ES-I3 (cell line): ENCODE measurements at regions not wholly inside any gene's neighbourhood (a gene's known extent, or its start where the extent isn't known, plus 50 kb on each side); places are given as distances from the start of the nearest gene placed in this dataset.
"Not testable (repeated sequence)": the region's sequence is repeated elsewhere in the genome, so short reads cannot be mapped to it uniquely, and the experiment has no call there.

Experiments used
- H3K36me3 ChIP-seq: 2 replicates; pipeline ENCODE4 v1.6.1; 2013; ENCODE audit warnings: mild to moderate bottlenecking, low read length, control low read depth, moderate library complexity; ENCODE audit not compliant: insufficient read depth
- H3K4me1 ChIP-seq: 2 replicates; pipeline ENCODE4 v1.6.1; 2013; ENCODE audit warnings: mild to moderate bottlenecking, control low read depth, low read length; ENCODE audit not compliant: insufficient read depth
- H3K9ac ChIP-seq: 2 replicates; pipeline ENCODE4 v1.6.1; 2013; ENCODE audit warnings: low read depth, mild to moderate bottlenecking, low read length, moderate library complexity
- H3K9me3 ChIP-seq: 2 replicates; pipeline ENCODE4 v1.6.1; 2013; ENCODE audit warnings: mild to moderate bottlenecking, low read length, moderate library complexity; ENCODE audit not compliant: control insufficient read depth, insufficient read depth

DNA sequence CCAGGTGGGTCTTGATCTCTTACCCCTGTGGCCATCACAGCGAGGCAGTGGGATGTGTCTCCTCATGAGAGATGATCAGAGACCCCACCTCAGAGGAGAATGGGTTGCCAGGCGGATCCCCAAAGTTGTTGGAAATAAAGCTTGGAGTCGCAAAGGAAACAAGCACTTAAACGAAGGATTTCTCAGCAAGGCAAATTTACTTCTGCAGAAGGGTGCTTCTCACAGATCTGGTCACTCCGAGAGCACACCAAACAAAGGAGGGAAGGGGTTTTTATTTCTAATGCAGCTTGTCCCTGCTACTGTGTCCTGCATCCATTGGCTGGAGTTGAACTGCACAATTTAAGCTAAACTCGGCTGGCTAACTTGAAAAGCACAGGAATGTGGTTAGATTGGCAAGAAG is 466.6 kb upstream of the EYS start:
- Histone ChIP-seq H3K4me1 (no peaks in the 10 kb centered on the region), H3K9me3 (peaks cover 11% of the 10 kb centered on the region; the same call in 1 of the 2 replicates), H3K36me3 (no peaks in the 10 kb centered on the region), H3K9ac (no peak overlapping the region)

DNA sequence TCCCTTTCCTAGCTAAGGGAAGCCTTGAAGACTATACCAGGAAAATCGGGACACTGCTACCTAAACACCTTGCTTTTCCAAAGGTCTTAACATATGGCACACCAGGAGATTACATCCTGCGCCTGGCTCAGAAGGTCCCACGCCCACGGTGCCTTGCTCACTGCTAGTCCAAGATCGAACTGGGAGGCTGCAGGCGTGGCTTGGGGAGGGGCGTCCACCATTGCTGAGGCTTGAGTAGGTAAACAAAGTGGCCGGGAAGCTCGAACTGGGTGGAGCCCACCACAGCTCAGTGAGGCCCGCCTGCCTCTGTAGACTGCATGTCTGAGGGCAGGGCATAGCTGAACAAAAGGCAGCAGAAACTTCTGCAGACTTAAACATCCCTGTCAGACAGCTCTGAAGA is 459.7 kb upstream of the EYS start:
- H3K36me3 ChIP-seq, H3K9me3 ChIP-seq, H3K4me1 ChIP-seq: not testable (repeated sequence)

DNA sequence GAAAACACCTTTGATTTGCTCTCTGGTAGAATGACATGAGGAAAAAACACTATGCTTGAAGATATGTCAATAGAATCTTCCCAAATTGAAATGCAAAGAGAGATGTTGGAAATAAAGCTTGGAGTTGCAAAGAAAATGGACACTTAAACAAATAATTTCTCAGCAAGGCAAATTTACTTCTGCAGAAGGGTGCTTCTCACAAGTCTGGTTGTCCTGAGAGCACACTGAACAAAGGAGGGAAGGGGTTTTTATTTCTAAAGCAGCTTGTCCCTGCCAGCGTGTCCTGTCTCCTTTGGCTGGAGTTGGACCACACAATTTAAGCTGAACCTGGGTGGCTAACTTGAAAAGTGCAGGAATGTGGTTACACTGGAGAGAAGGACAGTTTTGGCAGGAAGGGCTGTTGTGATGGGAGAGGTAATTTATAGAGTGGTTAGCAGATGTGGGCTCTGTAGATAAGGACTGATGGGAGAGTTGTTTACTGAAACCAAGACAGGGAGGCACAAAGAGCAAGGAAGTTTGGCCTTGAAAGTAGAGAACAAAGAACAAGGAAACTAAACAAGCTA is 454.6 kb upstream of the EYS start:
- no peaks in the 10 kb centered on the region; the same call in 1 of the 2 replicates for H3K9me3 ChIP-seq
- no peaks in the 10 kb centered on the region for H3K4me1 ChIP-seq
- no peak overlapping the region for H3K9ac ChIP-seq
- H3K36me3 ChIP-seq: no peaks in the 10 kb centered on the region

More for the DNA sequence above, 459.7 kb upstream of the EYS start:
- not testable (repeated sequence) for H3K9ac ChIP-seq

DNA sequence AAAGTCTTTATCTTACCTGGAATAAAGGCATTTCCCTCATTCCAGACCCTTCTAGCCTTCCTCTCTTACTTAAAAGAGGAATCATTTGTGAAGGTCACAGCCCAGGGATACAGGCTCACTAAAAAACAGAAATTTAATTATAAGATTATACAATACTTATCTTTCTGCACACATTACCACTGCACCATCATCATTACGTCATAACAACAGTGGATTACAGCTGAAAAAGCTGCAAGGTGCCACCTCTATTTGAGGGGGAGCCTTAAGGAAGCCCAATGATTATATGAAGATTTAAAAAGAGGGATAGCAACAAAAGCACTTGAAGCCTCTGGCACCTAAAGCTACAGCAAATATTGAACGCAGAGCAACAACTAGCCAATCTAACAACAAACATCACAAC is 452.9 kb upstream of the EYS start:
- Histone ChIP-seq H3K9ac (no peak overlapping the region), H3K36me3 (no peaks in the 10 kb centered on the region), H3K9me3 (no peaks in the 10 kb centered on the region; the same call in 1 of the 2 replicates), H3K4me1 (no peaks in the 10 kb centered on the region)

DNA sequence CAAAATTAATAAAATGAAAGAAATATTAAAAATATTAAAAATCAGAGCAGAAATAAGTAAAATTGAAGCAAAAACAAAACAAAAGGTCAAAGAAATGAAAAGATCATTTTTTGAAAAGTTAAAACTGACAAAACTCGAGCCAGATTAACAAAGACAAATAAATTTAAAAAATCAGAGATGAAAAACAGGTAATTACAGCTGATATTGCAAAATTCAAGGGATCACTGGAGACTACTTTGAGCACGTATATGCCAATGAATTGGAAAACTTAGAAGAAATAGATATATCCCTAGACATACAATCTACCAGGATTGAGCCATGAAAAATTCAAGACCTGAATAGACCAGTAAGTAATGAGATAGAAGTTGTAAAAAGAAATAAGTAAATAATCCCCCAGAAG is 446.2 kb upstream of the EYS start:
- no peaks in the 10 kb centered on the region for H3K36me3 ChIP-seq
- no peaks in the 10 kb centered on the region for H3K4me1 ChIP-seq
- H3K9me3 ChIP-seq: no peaks in the 10 kb centered on the region
- H3K9ac ChIP-seq: no peak overlapping the region

DNA sequence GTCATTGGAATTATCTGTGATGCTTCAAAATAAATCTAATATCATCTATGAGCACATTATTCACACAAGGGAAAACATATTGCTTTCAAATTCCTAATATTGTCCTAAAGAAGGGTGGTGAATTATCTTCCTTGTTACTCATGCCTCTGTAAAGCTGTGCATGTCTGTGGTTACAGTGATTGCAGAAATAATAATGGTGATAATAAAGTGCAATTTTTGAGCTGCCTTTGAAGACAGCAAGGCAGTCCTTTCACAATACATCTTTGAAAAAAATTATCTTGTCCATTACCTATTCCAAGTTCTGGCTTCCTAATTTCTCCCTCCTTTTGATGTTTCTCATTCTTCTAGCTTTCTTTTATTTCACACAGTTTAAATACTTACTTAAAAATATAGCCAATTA is 442.1 kb upstream of the EYS start:
- H3K4me1 ChIP-seq: no peaks in the 10 kb centered on the region
- no peaks in the 10 kb centered on the region for H3K9me3 ChIP-seq
- no peak overlapping the region for H3K9ac ChIP-seq
- H3K36me3 ChIP-seq: no peaks in the 10 kb centered on the region

DNA sequence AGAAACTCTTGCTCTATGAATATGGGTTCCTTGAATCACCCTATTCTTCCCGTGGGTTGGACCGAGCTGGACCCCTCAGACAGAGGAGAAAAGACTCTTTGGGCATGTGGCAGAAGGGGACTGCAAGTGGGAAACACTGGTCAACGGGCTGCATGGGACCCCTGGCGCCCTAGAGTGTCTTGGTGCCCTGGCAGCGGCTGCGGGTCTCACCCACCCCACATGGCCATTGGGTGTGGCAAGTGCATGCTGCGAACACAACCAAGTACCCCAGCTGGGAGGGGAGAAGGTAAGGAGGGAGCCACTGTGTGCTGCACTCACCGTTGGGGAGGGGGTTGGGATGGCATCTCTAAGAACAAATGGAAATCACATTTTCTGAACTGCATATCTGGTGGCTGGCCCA is 438.8 kb upstream of the EYS start:
- H3K9me3 ChIP-seq: no peaks in the 10 kb centered on the region
- H3K36me3 ChIP-seq: no peaks in the 10 kb centered on the region
- H3K4me1 ChIP-seq: no peaks in the 10 kb centered on the region
- H3K9ac ChIP-seq: no peak overlapping the region

DNA sequence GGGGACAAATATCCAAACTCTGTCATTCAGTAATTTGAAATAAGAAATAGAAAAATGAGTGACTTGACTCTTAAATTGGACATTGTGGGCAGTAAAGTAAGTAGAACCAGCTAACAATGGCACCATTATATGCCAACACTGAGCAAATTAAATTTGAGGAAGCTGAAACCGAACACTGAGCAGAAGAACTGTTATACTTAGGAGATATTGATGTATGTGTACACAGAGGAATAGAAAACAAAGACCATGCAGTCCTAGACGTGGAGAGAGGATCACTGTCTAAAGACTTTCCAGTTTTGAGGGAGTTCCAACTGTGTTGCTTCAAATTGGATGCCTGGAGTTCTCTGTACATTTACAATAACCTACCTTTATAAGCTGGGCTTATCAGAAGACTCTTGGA is 427.0 kb upstream of the EYS start:
- no peaks in the 10 kb centered on the region for H3K36me3 ChIP-seq
- no peak overlapping the region for H3K9ac ChIP-seq
- H3K9me3 ChIP-seq: no peaks in the 10 kb centered on the region
- H3K4me1 ChIP-seq: no peaks in the 10 kb centered on the region

DNA sequence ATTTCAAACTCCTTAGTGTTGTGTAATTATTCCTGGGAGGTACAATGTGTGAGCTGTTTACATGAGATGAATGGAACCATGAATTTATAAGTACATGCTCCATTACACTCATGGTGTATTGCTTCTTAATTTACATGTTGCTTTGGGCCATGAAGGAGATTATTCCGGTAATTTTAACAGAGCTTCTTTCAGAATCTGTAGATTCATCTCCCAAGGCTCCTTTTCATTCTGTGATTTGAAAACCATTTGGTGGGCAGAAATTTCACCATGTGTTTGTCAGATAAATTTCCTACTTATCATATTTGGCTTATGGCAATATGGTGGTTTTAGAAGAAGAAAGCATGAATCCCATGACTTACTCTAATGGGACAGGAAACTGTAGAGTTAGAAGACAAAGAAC is 421.6 kb upstream of the EYS start:
- Histone ChIP-seq H3K9ac (no peak overlapping the region), H3K36me3 (no peaks in the 10 kb centered on the region), H3K4me1 (no peaks in the 10 kb centered on the region), H3K9me3 (no peaks in the 10 kb centered on the region)

DNA sequence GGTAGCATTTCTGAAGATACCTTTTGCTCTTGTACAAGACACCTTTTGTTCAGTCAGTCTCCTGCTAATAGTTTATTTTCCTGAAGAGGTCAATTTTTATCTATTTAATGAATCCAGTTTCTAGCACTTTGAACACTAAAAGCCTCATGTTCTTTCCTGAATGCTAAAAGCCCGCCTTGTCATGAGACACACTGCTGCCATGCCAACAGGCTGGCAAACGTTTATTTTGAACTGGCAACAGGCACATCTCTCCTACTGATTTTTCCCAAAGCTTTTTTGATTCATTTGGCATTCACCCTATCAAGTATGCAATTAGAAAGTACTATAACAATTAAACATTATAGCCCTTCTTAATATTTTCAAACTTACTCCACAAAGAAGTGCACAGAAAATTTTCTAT is 421.2 kb upstream of the EYS start:
- no peak overlapping the region for H3K9ac ChIP-seq
- H3K4me1 ChIP-seq: no peaks in the 10 kb centered on the region
- no peaks in the 10 kb centered on the region for H3K9me3 ChIP-seq
- no peaks in the 10 kb centered on the region for H3K36me3 ChIP-seq

DNA sequence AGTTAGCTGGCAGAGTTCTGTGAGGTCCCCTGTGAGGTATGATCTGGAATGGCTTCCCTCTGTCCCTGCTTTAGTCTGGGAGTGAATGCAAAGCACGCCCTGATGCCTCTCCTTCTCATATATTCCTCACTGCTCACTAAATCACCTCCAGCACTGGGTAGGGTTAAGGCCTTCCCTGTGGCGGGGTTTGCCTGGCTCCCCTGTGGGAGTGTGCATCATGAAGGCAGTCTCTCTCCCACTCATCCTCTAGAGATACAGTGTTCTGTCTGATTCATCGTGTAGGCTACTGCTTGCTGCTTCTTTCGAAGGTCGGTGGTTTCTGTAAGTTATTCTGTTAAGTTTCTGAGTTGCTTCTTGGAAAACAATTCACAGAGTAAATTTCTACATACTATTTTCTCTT is 420.0 kb upstream of the EYS start:
- Histone ChIP-seq H3K4me1 (no peaks in the 10 kb centered on the region), H3K9ac (no peak overlapping the region), H3K36me3 (no peaks in the 10 kb centered on the region), H3K9me3 (no peaks in the 10 kb centered on the region)

DNA sequence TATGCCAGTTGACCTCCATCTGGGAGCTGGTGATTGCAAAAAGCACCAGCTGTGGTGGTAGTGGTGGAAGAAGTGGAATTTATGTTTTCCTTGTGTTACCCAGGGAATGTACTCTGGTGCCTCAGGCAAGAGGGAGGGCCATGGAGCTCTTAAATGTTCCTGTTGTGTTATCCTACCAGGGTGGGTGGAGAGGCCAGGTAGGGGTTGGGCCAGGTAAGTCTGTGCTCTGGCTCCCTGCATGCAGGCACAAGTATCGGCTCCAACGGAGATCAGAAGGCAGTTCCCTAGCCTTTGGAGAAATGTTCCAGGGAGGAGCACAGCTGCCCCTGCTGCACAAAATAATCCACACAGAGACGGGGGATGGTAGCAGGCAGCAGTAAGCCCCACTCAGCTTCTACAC is 419.3 kb upstream of the EYS start:
- H3K4me1 ChIP-seq: no peaks in the 10 kb centered on the region
- no peaks in the 10 kb centered on the region for H3K36me3 ChIP-seq
- no peaks in the 10 kb centered on the region for H3K9me3 ChIP-seq

DNA sequence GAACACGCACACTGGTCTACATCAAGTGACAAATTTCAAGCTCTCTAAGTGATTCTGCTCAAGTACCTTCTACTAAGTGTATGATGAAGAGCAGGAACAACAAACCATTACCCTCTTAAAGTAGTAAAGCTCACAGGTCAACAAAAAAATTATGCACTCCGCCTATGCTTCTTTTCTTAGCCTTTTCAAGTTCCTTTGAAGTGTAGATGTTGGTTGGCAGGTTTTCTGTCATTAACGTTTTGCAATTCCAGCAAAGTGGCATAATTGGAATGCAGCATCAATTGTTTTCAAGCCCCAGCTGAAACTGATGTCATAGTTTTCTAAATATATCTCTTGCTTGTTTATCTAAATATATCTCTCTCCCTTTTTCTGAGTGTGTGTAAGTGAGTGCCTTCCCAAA is 396.9 kb upstream of the EYS start:
- H3K4me1 ChIP-seq: no peaks in the 10 kb centered on the region
- no peak overlapping the region for H3K9ac ChIP-seq
- H3K9me3 ChIP-seq: no peaks in the 10 kb centered on the region; the same call in 1 of the 2 replicates
- no peaks in the 10 kb centered on the region for H3K36me3 ChIP-seq

More for the DNA sequence above, 419.3 kb upstream of the EYS start:
- H3K9ac ChIP-seq: no peak overlapping the region

DNA sequence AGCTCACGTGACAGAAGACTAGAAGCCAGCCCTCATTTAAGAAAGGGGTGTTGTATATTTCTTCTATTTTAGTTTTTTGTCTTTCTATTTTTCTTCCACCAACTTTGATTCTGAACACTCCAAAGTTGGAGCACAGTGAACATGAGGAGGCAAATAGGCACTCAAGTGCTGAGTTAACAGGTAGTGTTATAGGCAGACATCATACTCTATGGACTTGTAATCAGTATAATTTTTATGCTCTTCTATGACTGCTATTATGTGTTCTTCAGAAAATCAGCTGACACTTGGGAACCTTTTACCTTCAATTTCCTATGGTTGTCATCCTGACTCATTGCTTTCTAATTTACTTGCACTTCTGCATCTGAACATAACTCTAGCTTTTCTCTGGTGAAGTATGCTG is 396.3 kb upstream of the EYS start:
- H3K9ac ChIP-seq: no peak overlapping the region
- no peaks in the 10 kb centered on the region for H3K36me3 ChIP-seq
- H3K9me3 ChIP-seq: no peaks in the 10 kb centered on the region; the same call in 1 of the 2 replicates
- no peaks in the 10 kb centered on the region for H3K4me1 ChIP-seq

DNA sequence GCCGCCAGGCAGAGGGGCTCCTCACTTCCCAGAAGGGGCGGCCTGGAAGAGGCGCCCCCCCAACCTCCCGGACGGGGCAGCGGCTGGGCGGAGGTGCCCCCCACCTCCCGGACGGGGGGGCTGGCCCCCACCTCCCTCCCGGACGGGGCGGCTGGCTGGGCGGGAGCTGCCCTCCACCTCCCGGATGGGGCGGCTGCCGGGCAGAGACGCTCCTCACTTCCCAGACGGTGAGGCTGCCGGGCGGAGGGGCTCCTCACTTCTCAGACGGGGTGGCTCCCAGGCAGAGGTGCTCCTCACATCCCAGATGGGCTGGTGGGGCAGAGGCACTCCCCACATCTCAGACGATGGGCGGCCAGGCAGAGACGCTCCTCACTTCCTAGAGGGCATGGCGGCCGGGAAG is 389.7 kb upstream of the EYS start:
- Histone ChIP-seq H3K4me1 (no peaks in the 10 kb centered on the region), H3K9me3 (peaks cover 4% of the 10 kb centered on the region; the same call in 1 of the 2 replicates), H3K36me3 (no peaks in the 10 kb centered on the region), H3K9ac (no peak overlapping the region)

DNA sequence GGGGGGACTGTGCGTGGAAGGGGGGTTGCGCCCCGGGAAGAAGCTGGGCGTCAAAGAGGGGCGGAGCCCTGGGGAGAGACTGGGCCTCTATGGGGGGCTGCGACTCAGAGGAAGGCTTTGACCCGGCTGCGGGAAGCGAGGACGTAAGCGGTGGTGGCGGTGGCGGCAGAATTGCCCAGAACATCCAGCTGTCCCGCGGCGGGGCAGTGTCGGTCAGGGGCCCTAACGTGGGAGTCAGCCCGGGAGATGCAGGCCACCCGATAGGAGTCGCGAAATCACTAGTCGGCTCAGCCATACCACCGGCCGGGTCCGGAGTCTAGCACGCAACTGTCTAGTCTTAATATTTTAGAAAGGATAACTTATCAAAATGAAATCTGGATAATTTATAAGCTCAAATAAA is 387.6 kb upstream of the EYS start:
- Histone ChIP-seq H3K36me3 (no peaks in the 10 kb centered on the region), H3K4me1 (no peaks in the 10 kb centered on the region), H3K9ac (no peak overlapping the region), H3K9me3 (peaks cover 4% of the 10 kb centered on the region; the same call in 1 of the 2 replicates)
